Psoas muscle (tissue), 7 donors: ENCODE measurements at regions not wholly inside any gene's neighbourhood (a gene's known extent, or its start where the extent isn't known, plus 50 kb on each side); places are given as distances from the start of the nearest gene placed in this dataset.

Experiments used
- ATAC-seq, 4 donors: fragments of 200-7000 bp; cut with Tn5 transposase; one replicate each; pipeline ENCODE4 v1.9.1; 2020; ENCODE audit warnings: moderate library complexity in 3 of 4, mild to moderate bottlenecking in 2 of 4
- DNase-seq, 2 donors: peaks; one replicate each; pipeline ENCODE4 v3.0.0-alpha.2; 2020
- H3K27ac ChIP-seq: fragments of 200-600 bp; one replicate; pipeline ENCODE4 v1.8.0; 2022
- H3K27me3 ChIP-seq, 3 donors: fragments of 200-600 bp in 1 of 3; one replicate each; pipeline versions ENCODE4 v1.6.1 to v1.8.0; 2013 to 2022; ENCODE audit warnings: low read length in 2 of 3, mild to moderate bottlenecking in 2 of 3, moderate library complexity in 1 of 3; ENCODE audit not compliant: insufficient read depth in 3 of 3
- H3K36me3 ChIP-seq, 2 donors: fragments of 200-600 bp in 1 of 2; one replicate each; pipeline versions ENCODE4 v1.6.1 to v1.8.0; 2013 to 2022; ENCODE audit warnings: low read depth in 1 of 2, mild to moderate bottlenecking in 1 of 2, moderate library complexity in 1 of 2; ENCODE audit not compliant: insufficient read depth in 1 of 2
- H3K4me1 ChIP-seq: fragments of 200-600 bp; one replicate; pipeline ENCODE4 v1.8.0; 2022
- H3K4me3 ChIP-seq: fragments of 200-600 bp; one replicate; pipeline ENCODE4 v1.8.0; 2022; ENCODE audit warnings: mild to moderate bottlenecking
- H3K9me3 ChIP-seq: fragments of 200-600 bp; one replicate; pipeline ENCODE4 v1.8.0; 2022
- WGBS, 3 donors: extraction: QIAGEN DNeasy Blood & Tissue Kit; methylation state at CpG; one replicate each; pipeline versions ENCODE4 v1.1.6 to v1.1.7; 2013; 5-methylcytosine and 5-hydroxymethylcytosine counted together
- intact Hi-C, 2 donors: fragments of 100-400 bp; cut with DNase I; formaldehyde crosslinking; loops; one replicate each; pipeline versions ENCODE4 v1.11.0 to v1.14.2; 2022
- TF ChIP-seq, protein P1 (sequence below): fragments of 200-600 bp; IDR thresholded peaks from one replicate; pipeline ENCODE4 v1.8.0; 2022; ENCODE audit warnings: antibody characterized with exemption
- donor health status: healthy with polysubstance abuse.
- donor health status: DM: no; HTN: no; CAD: no; lungs with moderate emphysema.
- donor health status: Bipolar disorder and iron deficiency.
- donor health status: healthy.
- donor health status: DM: yes; HTN: yes; CAD: no.
- donor health status: DM: no; HTN: no; CAD: no.
- donor health status: DM: yes; HTN: yes; CAD: no.

DNA sequence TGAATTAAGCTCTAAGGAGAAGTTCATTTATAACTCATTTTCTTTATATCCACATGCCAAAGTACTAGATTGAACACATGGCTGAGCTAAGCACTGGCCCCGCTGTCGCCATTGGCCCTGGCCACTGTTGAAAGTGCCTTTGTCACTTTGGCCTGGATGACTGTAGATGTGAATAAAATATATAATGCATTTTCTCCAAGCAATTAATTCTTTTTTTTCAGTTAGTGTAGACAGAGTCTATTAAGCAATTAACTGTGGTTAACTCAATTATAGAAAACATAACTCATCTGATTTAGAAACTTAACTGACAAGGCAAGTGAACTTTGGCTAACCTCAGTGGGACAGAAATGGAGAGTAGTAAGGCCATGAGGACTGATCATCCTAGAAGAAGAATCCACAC lies 965.6 kb downstream of the EFNB2 start:
- no peaks in the 10 kb centered on the region for H3K27me3 ChIP-seq
- ATAC-seq = no peak
- intact Hi-C loops = no loop called here
- TF ChIP-seq, protein P1, sequence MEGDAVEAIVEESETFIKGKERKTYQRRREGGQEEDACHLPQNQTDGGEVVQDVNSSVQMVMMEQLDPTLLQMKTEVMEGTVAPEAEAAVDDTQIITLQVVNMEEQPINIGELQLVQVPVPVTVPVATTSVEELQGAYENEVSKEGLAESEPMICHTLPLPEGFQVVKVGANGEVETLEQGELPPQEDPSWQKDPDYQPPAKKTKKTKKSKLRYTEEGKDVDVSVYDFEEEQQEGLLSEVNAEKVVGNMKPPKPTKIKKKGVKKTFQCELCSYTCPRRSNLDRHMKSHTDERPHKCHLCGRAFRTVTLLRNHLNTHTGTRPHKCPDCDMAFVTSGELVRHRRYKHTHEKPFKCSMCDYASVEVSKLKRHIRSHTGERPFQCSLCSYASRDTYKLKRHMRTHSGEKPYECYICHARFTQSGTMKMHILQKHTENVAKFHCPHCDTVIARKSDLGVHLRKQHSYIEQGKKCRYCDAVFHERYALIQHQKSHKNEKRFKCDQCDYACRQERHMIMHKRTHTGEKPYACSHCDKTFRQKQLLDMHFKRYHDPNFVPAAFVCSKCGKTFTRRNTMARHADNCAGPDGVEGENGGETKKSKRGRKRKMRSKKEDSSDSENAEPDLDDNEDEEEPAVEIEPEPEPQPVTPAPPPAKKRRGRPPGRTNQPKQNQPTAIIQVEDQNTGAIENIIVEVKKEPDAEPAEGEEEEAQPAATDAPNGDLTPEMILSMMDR = no peak
- DNase-seq = no peak
- no peaks in the 10 kb centered on the region for H3K9me3 ChIP-seq
- no peak overlapping the region for H3K27ac ChIP-seq
- 78 to 91% (median 81%) methylated on average over 2 of the region's 2 CpGs for WGBS, 3 donors
- no peak overlapping the region for H3K4me3 ChIP-seq
- H3K36me3 ChIP-seq = no peaks in the 10 kb centered on the region
- no peaks in the 10 kb centered on the region for H3K4me1 ChIP-seq

DNA sequence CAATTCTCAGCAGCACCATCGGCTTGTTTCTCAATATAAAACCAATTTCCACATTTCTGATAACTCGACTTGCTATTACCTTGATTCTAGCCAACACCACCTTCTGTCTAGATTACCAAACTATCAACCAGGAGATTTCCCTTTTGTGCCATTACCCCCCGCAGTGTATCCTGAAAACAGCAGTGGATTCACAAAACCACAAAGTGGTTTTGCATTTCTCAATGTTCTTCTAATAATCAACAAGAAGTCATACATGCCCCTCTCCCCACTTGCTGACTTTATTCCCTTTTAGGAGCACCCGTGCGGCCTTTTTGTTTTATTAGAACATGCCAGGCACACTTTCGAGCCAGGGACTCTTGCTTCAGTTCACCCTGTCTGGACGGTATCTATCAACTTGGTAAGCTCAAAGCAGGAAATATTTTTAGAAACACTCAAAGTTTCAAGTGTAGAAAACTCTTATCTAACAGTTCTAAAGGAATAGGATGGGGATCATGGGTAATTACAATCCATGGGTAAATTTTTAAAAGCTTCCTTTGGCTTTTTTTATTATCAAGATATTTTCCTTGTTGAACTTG lies 967.4 kb downstream of the EFNB2 start:
- H3K27me3 ChIP-seq = no peaks in the 10 kb centered on the region
- no peak overlapping the region for H3K27ac ChIP-seq
- no peaks in the 10 kb centered on the region for H3K36me3 ChIP-seq
- WGBS, 3 donors = 91 to 94% (median 91%) methylated on average over 7 of the region's 7 CpGs
- no peaks in the 10 kb centered on the region for H3K4me1 ChIP-seq
- H3K9me3 ChIP-seq = no peaks in the 10 kb centered on the region
- DNase-seq (no peak), ATAC-seq (no peak)
- intact Hi-C loops = no loop called here
- no peak overlapping the region for H3K4me3 ChIP-seq
- TF ChIP-seq, protein P1 = no peak

DNA sequence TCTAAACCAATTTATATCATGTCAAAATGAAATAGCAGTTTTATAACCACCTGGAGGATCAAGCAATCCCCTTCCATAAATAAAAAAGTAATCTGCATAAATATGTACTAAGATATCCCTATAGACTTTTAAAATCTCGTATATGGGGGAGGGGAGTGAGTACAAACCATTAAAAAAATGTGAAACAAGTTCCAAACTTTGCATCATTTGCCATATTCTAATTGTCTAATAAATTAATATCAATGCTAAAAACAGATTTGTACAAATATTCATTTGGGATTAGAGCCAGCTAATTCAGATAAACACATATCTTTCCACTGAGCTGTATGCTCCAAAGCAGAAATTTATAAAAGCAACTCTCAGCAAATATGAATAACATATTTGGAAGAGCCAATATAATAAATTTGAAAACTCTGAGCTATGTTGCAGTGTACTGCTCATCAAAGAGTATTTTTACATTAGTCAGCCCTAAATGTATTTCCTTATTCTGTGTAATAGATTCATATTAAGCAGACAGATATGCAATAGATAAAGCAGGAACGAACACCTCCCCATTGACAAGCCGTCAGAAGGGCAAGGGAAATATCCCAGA lies 970.2 kb downstream of the EFNB2 start:
- intact Hi-C loops = no loop called here
- WGBS, 3 donors = 71 to 78% (median 77%) methylated on average over 3 of the region's 3 CpGs

DNA sequence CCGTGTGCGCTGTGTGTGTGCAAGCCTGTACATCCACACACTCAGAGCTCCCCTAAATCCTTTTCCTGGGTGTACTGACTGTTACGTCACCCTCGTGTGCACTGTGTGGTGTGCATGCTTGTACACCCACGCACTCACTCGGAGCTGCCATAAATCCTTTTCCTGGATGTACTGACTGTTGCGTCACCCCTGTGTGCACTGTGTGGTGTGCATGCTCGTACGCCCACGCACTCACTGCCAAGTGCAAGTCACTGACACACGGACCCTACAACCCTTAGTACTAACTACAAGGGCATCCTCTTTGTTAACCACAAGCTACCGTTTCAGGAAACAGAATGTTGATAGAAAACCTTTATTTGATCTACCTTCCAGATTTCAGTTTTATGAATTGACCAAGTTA lies 983.4 kb downstream of the EFNB2 start:
- H3K27ac ChIP-seq = no peak overlapping the region
- no peaks in the 10 kb centered on the region for H3K36me3 ChIP-seq
- no peaks in the 10 kb centered on the region for H3K4me1 ChIP-seq
- intact Hi-C loops = no loop called here
- TF ChIP-seq, protein P1 = no peak
- 65 to 80% (median 71%) methylated on average over 12 of the region's 12 CpGs for WGBS, 3 donors
- no peak overlapping the region for H3K4me3 ChIP-seq
- no peak for ATAC-seq
- H3K9me3 ChIP-seq = no peaks in the 10 kb centered on the region
- no peak for DNase-seq
- H3K27me3 ChIP-seq = no peaks in the 10 kb centered on the region

More for the DNA sequence above, 970.2 kb downstream of the EFNB2 start:
- no peak overlapping the region for H3K27ac ChIP-seq
- H3K9me3 ChIP-seq = no peaks in the 10 kb centered on the region
- DNase-seq (no peak), ATAC-seq (no peak)
- no peaks in the 10 kb centered on the region for H3K27me3 ChIP-seq
- no peaks in the 10 kb centered on the region for H3K4me1 ChIP-seq
- no peaks in the 10 kb centered on the region for H3K36me3 ChIP-seq
- TF ChIP-seq, protein P1 = no peak
- no peak overlapping the region for H3K4me3 ChIP-seq

DNA sequence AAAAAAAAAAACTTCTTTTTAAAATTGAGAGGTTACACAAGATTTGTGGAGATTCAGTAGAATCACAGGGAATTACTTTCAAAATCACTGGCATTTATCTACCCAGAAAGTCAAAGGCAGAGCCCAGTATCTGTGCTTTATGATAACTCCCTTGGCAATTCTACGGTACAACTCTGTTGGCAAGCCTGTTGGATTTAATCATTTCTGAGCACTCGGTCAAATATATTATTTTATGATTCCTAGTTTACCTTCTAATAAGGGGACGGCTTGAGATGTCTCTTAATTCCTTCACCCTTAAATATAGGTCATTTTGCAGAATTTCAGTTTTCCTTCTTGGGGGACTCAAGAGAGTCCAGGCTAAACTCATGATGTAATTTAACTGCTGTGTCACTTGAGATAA lies 987.6 kb downstream of the EFNB2 start:
- TF ChIP-seq, protein P1 = no peak
- 69 to 72% (median 69%) methylated on average over 3 of the region's 3 CpGs for WGBS, 3 donors
- no peak overlapping the region for H3K4me3 ChIP-seq

More for the DNA sequence above, 987.6 kb downstream of the EFNB2 start:
- no peaks in the 10 kb centered on the region for H3K36me3 ChIP-seq
- H3K9me3 ChIP-seq = no peaks in the 10 kb centered on the region
- no peak for DNase-seq
- no peak for ATAC-seq
- no peaks in the 10 kb centered on the region for H3K27me3 ChIP-seq
- H3K4me1 ChIP-seq = no peaks in the 10 kb centered on the region
- intact Hi-C loops = no loop called here
- no peak overlapping the region for H3K27ac ChIP-seq
